ENCODE measurements at regions not wholly inside any gene's neighbourhood (a gene's known extent, or its start where the extent isn't known, plus 50 kb on each side); places are given as distances from the start of the nearest gene placed in this dataset.
"Not testable (repeated sequence)": the region's sequence is repeated elsewhere in the genome, so short reads cannot be mapped to it uniquely, and the experiment has no call there.

DNA sequence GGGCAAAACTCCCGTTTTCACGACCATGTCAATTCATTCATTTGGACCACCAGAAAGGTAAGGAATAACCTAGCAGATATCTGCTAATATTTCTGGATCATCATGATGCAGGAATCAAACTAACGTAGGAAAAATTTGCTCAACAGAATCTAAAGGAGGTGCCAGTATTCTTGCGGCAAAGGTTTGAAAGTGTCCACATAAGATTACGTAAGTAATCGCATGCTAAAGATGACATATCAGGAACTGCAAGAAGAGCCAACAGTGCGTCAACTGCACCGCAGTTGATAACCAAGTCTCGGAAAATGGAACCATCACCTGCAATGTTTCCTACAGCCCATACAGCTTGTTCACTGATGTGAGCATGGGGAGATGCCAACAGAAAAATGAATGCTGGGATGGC is 194.1 kb upstream of the ZNF804B start:
- no peak overlapping the region for H3K4me3 ChIP-seq (replicated peaks in 1 of 3; ENCODE audit: insufficient read depth in 1 of 3, low read depth in 1 of 3, low read length in 3 of 3)
- H3K9ac ChIP-seq (replicated peaks; ENCODE audit: extremely low read depth, insufficient read depth, low read length): no peak overlapping the region
- no peaks in the 10 kb centered on the region for H3K9me3 ChIP-seq (replicated peaks; ENCODE audit: control insufficient read depth, insufficient read depth, low read length)
- H4K20me1 ChIP-seq (replicated peaks; ENCODE audit: control insufficient read depth, extremely low read depth, insufficient read depth, low read length): no peaks in the 10 kb centered on the region
- no peak overlapping the region for H3K4me2 ChIP-seq (ENCODE audit: insufficient read depth, low read length)
- H3K4me1 ChIP-seq (ENCODE audit: control insufficient read depth, extremely low read depth, insufficient read depth, low read length): no peaks in the 10 kb centered on the region
- ChIA-PET CTCF (no interaction called here), POLR2A (no interaction called here)
- no peaks in the 10 kb centered on the region for H3K79me2 ChIP-seq (ENCODE audit: control insufficient read depth, insufficient read depth, low read length)
- DNase-seq (ENCODE audit: low read depth, low spot score) (no peak), FAIRE-seq (no peak)
- TF ChIP-seq JUN (IDR thresholded peaks at IDR 0.05; ENCODE audit: borderline replicate concordance, insufficient read depth, insufficient read length, low read depth): no peak
- no peak for TF ChIP-seq MYC (IDR thresholded peaks at IDR 0.05; ENCODE audit: low read depth, low read length)
- TF ChIP-seq POLR2AphosphoS5 (IDR thresholded peaks at IDR 0.05; ENCODE audit: insufficient read depth, low read depth, low read length): no peak
- intact Hi-C loops (cut with micrococcal nuclease): no loop called here
- no TSS peak for BruUV-seq (replicated peaks)
- H2AFZ ChIP-seq (ENCODE audit: low read depth, low read length): no peak overlapping the region
- no peaks in the 10 kb centered on the region for H3K36me3 ChIP-seq (ENCODE audit: control insufficient read depth in 2 of 2, extremely low read depth in 1 of 2, insufficient read depth in 2 of 2, low read length in 2 of 2)
- no peak overlapping the region for H3K27ac ChIP-seq (ENCODE audit: insufficient read depth, low read depth, low read length)
- peaks cover 0 to 2% of the 10 kb centered on the region in 2 experiments for H3K27me3 ChIP-seq (ENCODE audit: control insufficient read depth in 2 of 2, insufficient read depth in 2 of 2, low read length in 2 of 2)
- H3K9me1 ChIP-seq (replicated peaks; ENCODE audit: control insufficient read depth, extremely low read depth, insufficient read depth, low read length): no peaks in the 10 kb centered on the region
- dilution Hi-C loops (cut with MboI; ENCODE audit: extremely low pct_ligation_motif_present, low sequenced_read_pairs): no loop called here

DNA sequence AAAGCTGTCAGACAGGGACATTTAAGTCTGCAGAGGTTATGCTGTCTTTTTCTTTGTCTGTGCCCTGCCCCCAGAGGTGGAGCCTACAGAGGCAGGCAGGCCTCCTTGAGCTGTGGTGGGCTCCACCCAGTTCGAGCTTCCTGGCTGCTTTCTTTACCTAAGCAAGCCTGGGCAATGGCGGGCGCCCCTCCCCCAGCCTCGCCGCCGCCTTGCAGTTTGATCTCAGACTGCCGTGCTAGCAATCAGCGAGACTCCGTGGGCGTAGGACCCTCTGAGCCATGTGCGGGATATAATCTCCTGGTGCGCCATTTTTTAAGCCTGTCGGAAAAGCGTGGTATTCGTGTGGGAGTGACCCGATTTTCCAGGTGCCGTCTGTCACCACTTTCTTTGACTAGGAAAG is 203.1 kb upstream of the ZNF804B start:
- DNase-seq (ENCODE audit: low read depth, low spot score); H3K9me1 ChIP-seq (replicated peaks; ENCODE audit: control insufficient read depth, extremely low read depth, insufficient read depth, low read length); H3K9me3 ChIP-seq (replicated peaks; ENCODE audit: control insufficient read depth, insufficient read depth, low read length); H3K4me1 ChIP-seq (ENCODE audit: control insufficient read depth, extremely low read depth, insufficient read depth, low read length); H3K4me3 ChIP-seq (replicated peaks in 1 of 3; ENCODE audit: insufficient read depth in 1 of 3, low read depth in 1 of 3, low read length in 3 of 3); H3K79me2 ChIP-seq (ENCODE audit: control insufficient read depth, insufficient read depth, low read length); H3K27me3 ChIP-seq (ENCODE audit: control insufficient read depth in 2 of 2, insufficient read depth in 2 of 2, low read length in 2 of 2); H3K36me3 ChIP-seq (ENCODE audit: control insufficient read depth in 2 of 2, extremely low read depth in 1 of 2, insufficient read depth in 2 of 2, low read length in 2 of 2); H2AFZ ChIP-seq (ENCODE audit: low read depth, low read length); H4K20me1 ChIP-seq (replicated peaks; ENCODE audit: control insufficient read depth, extremely low read depth, insufficient read depth, low read length); CTCF ChIA-PET; H3K4me2 ChIP-seq (ENCODE audit: insufficient read depth, low read length); POLR2A ChIA-PET; dilution Hi-C loops (cut with MboI; ENCODE audit: extremely low pct_ligation_motif_present, low sequenced_read_pairs); BruUV-seq (replicated peaks); H3K9ac ChIP-seq (replicated peaks; ENCODE audit: extremely low read depth, insufficient read depth, low read length); H3K27ac ChIP-seq (ENCODE audit: insufficient read depth, low read depth, low read length); intact Hi-C loops (cut with micrococcal nuclease); FAIRE-seq: not testable (repeated sequence)

DNA sequence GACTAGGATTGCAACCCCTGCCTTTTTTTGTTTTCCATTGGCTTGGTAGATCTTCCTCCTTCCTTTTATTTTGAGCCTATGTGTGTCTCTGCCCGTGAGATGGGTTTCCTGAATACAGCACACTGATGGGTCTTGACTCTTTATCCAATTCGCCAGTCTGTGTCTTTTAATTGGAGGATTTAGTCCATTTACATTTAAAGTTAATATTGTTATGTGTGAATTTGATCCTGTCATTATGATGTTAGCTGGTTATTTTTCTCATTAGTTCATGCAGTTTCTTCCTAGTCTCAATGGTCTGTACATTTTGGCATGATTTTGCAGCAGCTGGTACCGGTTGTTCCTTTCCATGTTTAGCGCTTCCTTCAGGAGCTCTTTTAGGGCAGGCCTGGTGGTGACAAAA is 204.7 kb upstream of the ZNF804B start:
- H3K79me2 ChIP-seq (ENCODE audit: control insufficient read depth, insufficient read depth, low read length); dilution Hi-C loops (cut with MboI; ENCODE audit: extremely low pct_ligation_motif_present, low sequenced_read_pairs); H4K20me1 ChIP-seq (replicated peaks; ENCODE audit: control insufficient read depth, extremely low read depth, insufficient read depth, low read length); H3K9me3 ChIP-seq (replicated peaks; ENCODE audit: control insufficient read depth, insufficient read depth, low read length); H3K27me3 ChIP-seq (ENCODE audit: control insufficient read depth in 2 of 2, insufficient read depth in 2 of 2, low read length in 2 of 2); H3K9me1 ChIP-seq (replicated peaks; ENCODE audit: control insufficient read depth, extremely low read depth, insufficient read depth, low read length); DNase-seq (ENCODE audit: low read depth, low spot score); H3K4me3 ChIP-seq (replicated peaks in 1 of 3; ENCODE audit: insufficient read depth in 1 of 3, low read depth in 1 of 3, low read length in 3 of 3); H3K36me3 ChIP-seq (ENCODE audit: control insufficient read depth in 2 of 2, extremely low read depth in 1 of 2, insufficient read depth in 2 of 2, low read length in 2 of 2); intact Hi-C loops (cut with micrococcal nuclease); BruUV-seq (replicated peaks); POLR2A ChIA-PET; H2AFZ ChIP-seq (ENCODE audit: low read depth, low read length); CTCF ChIA-PET; H3K4me2 ChIP-seq (ENCODE audit: insufficient read depth, low read length); H3K4me1 ChIP-seq (ENCODE audit: control insufficient read depth, extremely low read depth, insufficient read depth, low read length); H3K9ac ChIP-seq (replicated peaks; ENCODE audit: extremely low read depth, insufficient read depth, low read length); FAIRE-seq; H3K27ac ChIP-seq (ENCODE audit: insufficient read depth, low read depth, low read length): not testable (repeated sequence)
